ENCODE measurements at regions not wholly inside any gene's neighbourhood (a gene's known extent, or its start where the extent isn't known, plus 50 kb on each side); places are given as distances from the start of the nearest gene placed in this dataset.
"Not testable (repeated sequence)": the region's sequence is repeated elsewhere in the genome, so short reads cannot be mapped to it uniquely, and the experiment has no call there.

- no peak overlapping the region for H3K27ac ChIP-seq (ENCODE audit: low read depth, low read length)
- H3K27me3 ChIP-seq (ENCODE audit: control insufficient read depth in 5 of 5, insufficient read depth in 4 of 5, low read length in 5 of 5) = peaks cover 0 to 4% (median 0%) of the 10 kb centered on the region in 5 donors
- H3K9me3 ChIP-seq (ENCODE audit: control insufficient read depth in 5 of 5, low read length in 5 of 5) = peaks cover 0 to 2% (median 0%) of the 10 kb centered on the region in 5 donors
- no peak overlapping the region for H3K4me3 ChIP-seq (ENCODE audit: low read depth in 1 of 5, low read length in 5 of 5)
- no peaks in the 10 kb centered on the region for H3K36me3 ChIP-seq (ENCODE audit: control insufficient read depth in 5 of 5, insufficient read depth in 5 of 5, low read length in 5 of 5)
- no peaks in the 10 kb centered on the region for H3K4me1 ChIP-seq (ENCODE audit: control insufficient read depth in 5 of 5, insufficient read depth in 5 of 5, low read length in 5 of 5)
- no peak overlapping the region for H3K9ac ChIP-seq (ENCODE audit: low read length in 5 of 5)
Measured at GRCh38 chrX:140149761-140150160, 184.4 kb upstream of the CXorf66 start.

- H3K9ac ChIP-seq (ENCODE audit: low read length in 5 of 5) = no peak overlapping the region
- no peaks in the 10 kb centered on the region for H3K36me3 ChIP-seq (ENCODE audit: control insufficient read depth in 5 of 5, insufficient read depth in 5 of 5, low read length in 5 of 5)
- H3K27me3 ChIP-seq (ENCODE audit: control insufficient read depth in 5 of 5, insufficient read depth in 4 of 5, low read length in 5 of 5) = peaks cover 0 to 10% (median 6%) of the 10 kb centered on the region in 5 donors
- no peak overlapping the region for H3K27ac ChIP-seq (ENCODE audit: low read depth, low read length)
- no peaks in the 10 kb centered on the region for H3K4me1 ChIP-seq (ENCODE audit: control insufficient read depth in 5 of 5, insufficient read depth in 5 of 5, low read length in 5 of 5)
- peaks cover 0 to 2% (median 0%) of the 10 kb centered on the region in 5 donors for H3K9me3 ChIP-seq (ENCODE audit: control insufficient read depth in 5 of 5, low read length in 5 of 5)
- no peak overlapping the region for H3K4me3 ChIP-seq (ENCODE audit: low read depth in 1 of 5, low read length in 5 of 5)
Measured at GRCh38 chrX:140141444-140142029, 176.2 kb upstream of the CXorf66 start.

GRCh38 chrX:140138492-140138891, 173.2 kb upstream of the CXorf66 start:
- not testable (repeated sequence) for H3K27me3 ChIP-seq (ENCODE audit: control insufficient read depth in 5 of 5, insufficient read depth in 4 of 5, low read length in 5 of 5); H3K4me3 ChIP-seq (ENCODE audit: low read depth in 1 of 5, low read length in 5 of 5); H3K27ac ChIP-seq (ENCODE audit: low read depth, low read length); H3K9me3 ChIP-seq (ENCODE audit: control insufficient read depth in 5 of 5, low read length in 5 of 5); H3K36me3 ChIP-seq (ENCODE audit: control insufficient read depth in 5 of 5, insufficient read depth in 5 of 5, low read length in 5 of 5); H3K9ac ChIP-seq (ENCODE audit: low read length in 5 of 5); H3K4me1 ChIP-seq (ENCODE audit: control insufficient read depth in 5 of 5, insufficient read depth in 5 of 5, low read length in 5 of 5)

GRCh38 chrX:140138065-140138464, 172.7 kb upstream of the CXorf66 start:
- not testable (repeated sequence) for H3K27me3 ChIP-seq (ENCODE audit: control insufficient read depth in 5 of 5, insufficient read depth in 4 of 5, low read length in 5 of 5); H3K36me3 ChIP-seq (ENCODE audit: control insufficient read depth in 5 of 5, insufficient read depth in 5 of 5, low read length in 5 of 5); H3K4me3 ChIP-seq (ENCODE audit: low read depth in 1 of 5, low read length in 5 of 5); H3K27ac ChIP-seq (ENCODE audit: low read depth, low read length); H3K9me3 ChIP-seq (ENCODE audit: control insufficient read depth in 5 of 5, low read length in 5 of 5); H3K4me1 ChIP-seq (ENCODE audit: control insufficient read depth in 5 of 5, insufficient read depth in 5 of 5, low read length in 5 of 5); H3K9ac ChIP-seq (ENCODE audit: low read length in 5 of 5)

- H3K27me3 ChIP-seq (ENCODE audit: control insufficient read depth in 5 of 5, insufficient read depth in 4 of 5, low read length in 5 of 5) = peaks cover 0 to 4% (median 0%) of the 10 kb centered on the region in 5 donors
- no peak overlapping the region for H3K4me3 ChIP-seq (ENCODE audit: low read depth in 1 of 5, low read length in 5 of 5)
- no peak overlapping the region for H3K27ac ChIP-seq (ENCODE audit: low read depth, low read length)
- H3K9ac ChIP-seq (ENCODE audit: low read length in 5 of 5) = no peak overlapping the region
- H3K36me3 ChIP-seq (ENCODE audit: control insufficient read depth in 5 of 5, insufficient read depth in 5 of 5, low read length in 5 of 5) = no peaks in the 10 kb centered on the region
- no peaks in the 10 kb centered on the region for H3K4me1 ChIP-seq (ENCODE audit: control insufficient read depth in 5 of 5, insufficient read depth in 5 of 5, low read length in 5 of 5)
- peaks cover 0 to 3% (median 0%) of the 10 kb centered on the region in 5 donors for H3K9me3 ChIP-seq (ENCODE audit: control insufficient read depth in 5 of 5, low read length in 5 of 5)
Measured at GRCh38 chrX:140132937-140133336, 167.6 kb upstream of the CXorf66 start.

- Histone ChIP-seq H3K4me1 (ENCODE audit: control insufficient read depth in 5 of 5, insufficient read depth in 5 of 5, low read length in 5 of 5) (no peaks in the 10 kb centered on the region), H3K36me3 (ENCODE audit: control insufficient read depth in 5 of 5, insufficient read depth in 5 of 5, low read length in 5 of 5) (no peaks in the 10 kb centered on the region), H3K4me3 (ENCODE audit: low read depth in 1 of 5, low read length in 5 of 5) (no peak overlapping the region), H3K27me3 (ENCODE audit: control insufficient read depth in 5 of 5, insufficient read depth in 4 of 5, low read length in 5 of 5) (peaks cover 7 to 15% (median 8%) of the 10 kb centered on the region in 5 donors), H3K9me3 (ENCODE audit: control insufficient read depth in 5 of 5, low read length in 5 of 5) (peaks cover 0 to 8% (median 0%) of the 10 kb centered on the region in 5 donors), H3K9ac (ENCODE audit: low read length in 5 of 5) (no peak overlapping the region), H3K27ac (ENCODE audit: low read depth, low read length) (no peak overlapping the region)
Measured at GRCh38 chrX:140123446-140123845, 158.1 kb upstream of the CXorf66 start.

- not testable (repeated sequence) for H3K27ac ChIP-seq (ENCODE audit: low read depth, low read length); H3K9me3 ChIP-seq (ENCODE audit: control insufficient read depth in 5 of 5, low read length in 5 of 5); H3K27me3 ChIP-seq (ENCODE audit: control insufficient read depth in 5 of 5, insufficient read depth in 4 of 5, low read length in 5 of 5); H3K4me3 ChIP-seq (ENCODE audit: low read depth in 1 of 5, low read length in 5 of 5); H3K9ac ChIP-seq (ENCODE audit: low read length in 5 of 5); H3K36me3 ChIP-seq (ENCODE audit: control insufficient read depth in 5 of 5, insufficient read depth in 5 of 5, low read length in 5 of 5); H3K4me1 ChIP-seq (ENCODE audit: control insufficient read depth in 5 of 5, insufficient read depth in 5 of 5, low read length in 5 of 5)
Measured at GRCh38 chrX:140114059-140114458, 148.7 kb upstream of the CXorf66 start.

GRCh38 chrX:140110081-140110650, 144.8 kb upstream of the CXorf66 start:
- Histone ChIP-seq H3K36me3 (ENCODE audit: control insufficient read depth in 5 of 5, insufficient read depth in 5 of 5, low read length in 5 of 5) (no peaks in the 10 kb centered on the region), H3K9me3 (ENCODE audit: control insufficient read depth in 5 of 5, low read length in 5 of 5) (no peaks in the 10 kb centered on the region), H3K9ac (ENCODE audit: low read length in 5 of 5) (no peak overlapping the region)

GRCh38 chrX:140104760-140105159, 139.4 kb upstream of the CXorf66 start:
- no peaks in the 10 kb centered on the region for H3K36me3 ChIP-seq (ENCODE audit: control insufficient read depth in 5 of 5, insufficient read depth in 5 of 5, low read length in 5 of 5)
- H3K27ac ChIP-seq (ENCODE audit: low read depth, low read length) = no peak overlapping the region
- no peaks in the 10 kb centered on the region for H3K9me3 ChIP-seq (ENCODE audit: control insufficient read depth in 5 of 5, low read length in 5 of 5)
- H3K27me3 ChIP-seq (ENCODE audit: control insufficient read depth in 5 of 5, insufficient read depth in 4 of 5, low read length in 5 of 5) = peaks cover 0 to 6% (median 5%) of the 10 kb centered on the region in 5 donors
- no peak overlapping the region for H3K9ac ChIP-seq (ENCODE audit: low read length in 5 of 5)
- H3K4me3 ChIP-seq (ENCODE audit: low read depth in 1 of 5, low read length in 5 of 5) = no peak overlapping the region
- H3K4me1 ChIP-seq (ENCODE audit: control insufficient read depth in 5 of 5, insufficient read depth in 5 of 5, low read length in 5 of 5) = no peaks in the 10 kb centered on the region

More at GRCh38 chrX:140110081-140110650, 144.8 kb upstream of the CXorf66 start:
- H3K4me1 ChIP-seq (ENCODE audit: control insufficient read depth in 5 of 5, insufficient read depth in 5 of 5, low read length in 5 of 5) = no peaks in the 10 kb centered on the region
- no peaks in the 10 kb centered on the region for H3K27me3 ChIP-seq (ENCODE audit: control insufficient read depth in 5 of 5, insufficient read depth in 4 of 5, low read length in 5 of 5)
- no peak overlapping the region for H3K4me3 ChIP-seq (ENCODE audit: low read depth in 1 of 5, low read length in 5 of 5)
- no peak overlapping the region for H3K27ac ChIP-seq (ENCODE audit: low read depth, low read length)

- no peak overlapping the region for H3K27ac ChIP-seq (ENCODE audit: low read depth, low read length)
- peaks cover 0 to 18% (median 5%) of the 10 kb centered on the region in 5 donors for H3K27me3 ChIP-seq (ENCODE audit: control insufficient read depth in 5 of 5, insufficient read depth in 4 of 5, low read length in 5 of 5)
- no peaks in the 10 kb centered on the region for H3K9me3 ChIP-seq (ENCODE audit: control insufficient read depth in 5 of 5, low read length in 5 of 5)
- H3K4me1 ChIP-seq (ENCODE audit: control insufficient read depth in 5 of 5, insufficient read depth in 5 of 5, low read length in 5 of 5) = no peaks in the 10 kb centered on the region
- no peak overlapping the region for H3K9ac ChIP-seq (ENCODE audit: low read length in 5 of 5)
- H3K4me3 ChIP-seq (ENCODE audit: low read depth in 1 of 5, low read length in 5 of 5) = no peak overlapping the region
- H3K36me3 ChIP-seq (ENCODE audit: control insufficient read depth in 5 of 5, insufficient read depth in 5 of 5, low read length in 5 of 5) = no peaks in the 10 kb centered on the region
Measured at GRCh38 chrX:140099221-140099620, 133.9 kb upstream of the CXorf66 start.

Data from subcutaneous abdominal adipose tissue (tissue), 5 donors.